Activated B cell treated with CpG ODN at 0.5 μM for 24 hours (primary cell): ENCODE measurements at regions not wholly inside any gene's neighbourhood (a gene's known extent, or its start where the extent isn't known, plus 50 kb on each side); places are given as distances from the start of the nearest gene placed in this dataset.

Experiments used
- ATAC-seq: fragments of 200-7000 bp; cut with Tn5 transposase; one replicate; pipeline ENCODE4 v1.10.0; 2021; ENCODE audit warnings: low read depth, mild to moderate bottlenecking, moderate library complexity
- CTCF ChIA-PET: fragments of 350-600 bp; sonication (Branson Sonifier 250); formaldehyde crosslinking; loops from one replicate; lab custom pipeline; 2021; ENCODE audit warnings: antibody characterized with exemption; lab: Charles Lee
- POLR2A ChIA-PET: fragments of 350-600 bp; sonication (Branson Sonifier 250); formaldehyde crosslinking; loops from one replicate; lab custom pipeline; 2021; ENCODE audit warnings: antibody characterized with exemption; lab: Charles Lee
- DNase-seq: peaks from one replicate; pipeline ENCODE4 v3.0.0; 2022
- H3K27ac Mint-ChIP-seq: one replicate; pipeline ENCODE4 v1.8.0; 2020; ENCODE audit warnings: mixed read lengths
- H3K27me3 Mint-ChIP-seq: one replicate; pipeline ENCODE4 v1.8.0; 2021; ENCODE audit warnings: mixed read lengths
- H3K36me3 Mint-ChIP-seq: one replicate; pipeline ENCODE4 v1.8.0; 2021; ENCODE audit warnings: low read depth, mixed read lengths
- H3K4me1 Mint-ChIP-seq: one replicate; pipeline ENCODE4 v1.8.0; 2021; ENCODE audit warnings: mixed read lengths
- H3K4me3 Mint-ChIP-seq: one replicate; pipeline ENCODE4 v1.8.0; 2020; ENCODE audit warnings: mild to moderate bottlenecking, mixed read lengths
- H3K9me3 Mint-ChIP-seq: one replicate; pipeline ENCODE4 v1.8.0; 2020; ENCODE audit warnings: mixed read lengths
- intact Hi-C: fragments of 100-400 bp; cut with micrococcal nuclease; formaldehyde crosslinking; loops from one replicate; pipeline ENCODE4 v1.15.1; 2024
- TF ChIP-seq, protein P1 (sequence below): fragments of 200-600 bp; IDR thresholded peaks from one replicate; pipeline ENCODE4 v1.8.0; 2022; ENCODE audit warnings: antibody characterized with exemption, mild to moderate bottlenecking

DNA sequence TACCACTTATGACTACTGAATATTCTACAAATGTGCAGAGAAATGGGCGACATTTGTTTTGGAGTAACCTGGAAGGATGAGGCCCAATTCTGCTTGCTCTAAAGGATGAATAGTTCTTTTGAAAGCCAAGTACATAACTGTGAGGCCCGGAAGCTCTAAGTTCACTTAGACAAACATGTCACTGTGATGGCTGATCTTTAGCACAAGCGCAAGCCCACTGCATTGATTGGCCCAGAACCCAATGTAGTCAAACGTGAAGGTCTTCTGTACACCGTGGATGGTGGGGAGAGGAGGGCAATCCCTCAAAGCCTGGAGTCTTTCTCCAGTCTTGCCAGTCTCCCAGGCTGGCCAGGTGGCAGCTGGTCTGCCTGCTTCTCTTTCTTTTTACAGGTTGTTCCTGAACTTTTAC, 139.6 kb downstream of the RFC3 start:
- DNase-seq (no peak), ATAC-seq (no peak)
- H3K27me3 Mint-ChIP-seq: no peaks in the 10 kb centered on the region
- peaks cover 6% of the 10 kb centered on the region for H3K4me1 Mint-ChIP-seq
- no peaks in the 10 kb centered on the region for H3K9me3 Mint-ChIP-seq
- CTCF ChIA-PET: no interaction called here
- intact Hi-C loops: no loop called here
- no peak overlapping the region for H3K4me3 Mint-ChIP-seq
- POLR2A ChIA-PET: no interaction called here
- TF ChIP-seq, protein P1, sequence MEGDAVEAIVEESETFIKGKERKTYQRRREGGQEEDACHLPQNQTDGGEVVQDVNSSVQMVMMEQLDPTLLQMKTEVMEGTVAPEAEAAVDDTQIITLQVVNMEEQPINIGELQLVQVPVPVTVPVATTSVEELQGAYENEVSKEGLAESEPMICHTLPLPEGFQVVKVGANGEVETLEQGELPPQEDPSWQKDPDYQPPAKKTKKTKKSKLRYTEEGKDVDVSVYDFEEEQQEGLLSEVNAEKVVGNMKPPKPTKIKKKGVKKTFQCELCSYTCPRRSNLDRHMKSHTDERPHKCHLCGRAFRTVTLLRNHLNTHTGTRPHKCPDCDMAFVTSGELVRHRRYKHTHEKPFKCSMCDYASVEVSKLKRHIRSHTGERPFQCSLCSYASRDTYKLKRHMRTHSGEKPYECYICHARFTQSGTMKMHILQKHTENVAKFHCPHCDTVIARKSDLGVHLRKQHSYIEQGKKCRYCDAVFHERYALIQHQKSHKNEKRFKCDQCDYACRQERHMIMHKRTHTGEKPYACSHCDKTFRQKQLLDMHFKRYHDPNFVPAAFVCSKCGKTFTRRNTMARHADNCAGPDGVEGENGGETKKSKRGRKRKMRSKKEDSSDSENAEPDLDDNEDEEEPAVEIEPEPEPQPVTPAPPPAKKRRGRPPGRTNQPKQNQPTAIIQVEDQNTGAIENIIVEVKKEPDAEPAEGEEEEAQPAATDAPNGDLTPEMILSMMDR: no peak
- no peaks in the 10 kb centered on the region for H3K36me3 Mint-ChIP-seq
- H3K27ac Mint-ChIP-seq: no peak overlapping the region

DNA sequence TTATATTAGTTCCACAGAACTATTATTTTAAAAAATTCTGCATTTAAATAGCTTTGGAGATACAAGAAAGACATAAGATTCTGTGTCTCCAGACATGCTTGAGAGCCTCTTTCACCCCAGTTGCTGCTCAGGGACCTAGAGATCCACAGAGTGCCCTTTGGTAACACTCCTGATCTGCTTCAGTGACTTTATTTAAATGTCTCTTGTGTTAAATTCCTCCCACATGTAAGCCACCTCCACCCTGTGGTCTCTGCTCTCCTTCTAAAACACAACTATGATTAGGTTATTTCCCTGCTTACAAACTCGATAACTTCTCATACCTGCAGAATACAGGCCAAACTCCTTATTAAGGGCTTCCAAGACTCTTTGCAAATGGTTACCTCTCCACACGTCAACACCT, 141.0 kb downstream of the RFC3 start:
- CTCF ChIA-PET: no interaction called here
- no peaks in the 10 kb centered on the region for H3K27me3 Mint-ChIP-seq
- intact Hi-C loops: no loop called here
- no peak overlapping the region for H3K4me3 Mint-ChIP-seq
- no peaks in the 10 kb centered on the region for H3K36me3 Mint-ChIP-seq
- no peak overlapping the region for H3K27ac Mint-ChIP-seq
- H3K4me1 Mint-ChIP-seq: peaks cover 6% of the 10 kb centered on the region
- no peaks in the 10 kb centered on the region for H3K9me3 Mint-ChIP-seq
- POLR2A ChIA-PET: no interaction called here
- no peak for DNase-seq
- TF ChIP-seq, protein P1: no peak
- ATAC-seq: no peak

DNA sequence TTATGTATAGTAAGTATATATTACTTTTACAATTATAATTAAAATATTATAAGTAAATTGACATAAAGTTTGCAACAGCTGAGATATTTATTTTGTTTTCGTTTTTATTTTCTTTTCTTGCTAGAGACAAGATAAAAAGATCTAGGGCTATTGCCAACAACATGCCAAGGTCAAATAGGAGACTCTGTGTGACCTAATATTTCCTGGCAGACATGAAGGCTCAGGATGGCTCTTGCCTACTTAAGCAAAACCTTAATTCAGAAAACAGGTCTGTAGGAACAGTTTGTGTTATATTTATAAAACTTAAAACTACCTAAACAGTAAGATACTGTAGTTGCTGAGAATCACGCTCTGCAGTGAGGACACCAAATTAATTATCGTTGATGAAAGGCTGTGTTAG, 145.2 kb downstream of the RFC3 start:
- no peak overlapping the region for H3K4me3 Mint-ChIP-seq
- H3K9me3 Mint-ChIP-seq: no peaks in the 10 kb centered on the region
- peaks cover 6% of the 10 kb centered on the region for H3K4me1 Mint-ChIP-seq
- CTCF ChIA-PET: no interaction called here
- H3K36me3 Mint-ChIP-seq: no peaks in the 10 kb centered on the region
- POLR2A ChIA-PET: no interaction called here
- TF ChIP-seq, protein P1: no peak
- ATAC-seq (no peak), DNase-seq (no peak)
- intact Hi-C loops: no loop called here
- H3K27ac Mint-ChIP-seq: no peak overlapping the region
- no peaks in the 10 kb centered on the region for H3K27me3 Mint-ChIP-seq

DNA sequence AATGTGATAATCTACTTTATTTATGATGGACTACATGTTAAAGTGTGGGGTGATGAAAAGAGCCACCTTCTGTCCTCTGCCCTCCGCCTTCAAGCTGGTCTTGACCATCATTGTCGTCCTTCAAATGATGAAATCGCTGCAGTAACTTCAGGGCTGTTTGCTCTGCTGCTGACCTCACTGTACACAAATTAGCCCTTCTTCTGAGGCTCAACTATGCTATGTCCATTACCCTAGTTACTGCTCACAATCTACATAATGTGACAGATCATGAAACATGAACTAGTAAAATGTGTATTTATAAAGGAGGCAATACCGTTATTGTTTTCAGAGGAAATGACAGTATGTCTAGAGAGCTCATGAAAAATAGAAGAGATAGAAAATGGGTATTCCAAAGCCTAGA, 145.9 kb downstream of the RFC3 start:
- ChIA-PET CTCF (no interaction called here), POLR2A (no interaction called here)
- H3K9me3 Mint-ChIP-seq: no peaks in the 10 kb centered on the region
- H3K36me3 Mint-ChIP-seq: no peaks in the 10 kb centered on the region
- no peak overlapping the region for H3K4me3 Mint-ChIP-seq
- peaks cover 6% of the 10 kb centered on the region for H3K4me1 Mint-ChIP-seq
- TF ChIP-seq, protein P1: no peak
- no peaks in the 10 kb centered on the region for H3K27me3 Mint-ChIP-seq
- DNase-seq: no peak
- ATAC-seq: no peak
- no peak overlapping the region for H3K27ac Mint-ChIP-seq
- intact Hi-C loops: no loop called here

DNA sequence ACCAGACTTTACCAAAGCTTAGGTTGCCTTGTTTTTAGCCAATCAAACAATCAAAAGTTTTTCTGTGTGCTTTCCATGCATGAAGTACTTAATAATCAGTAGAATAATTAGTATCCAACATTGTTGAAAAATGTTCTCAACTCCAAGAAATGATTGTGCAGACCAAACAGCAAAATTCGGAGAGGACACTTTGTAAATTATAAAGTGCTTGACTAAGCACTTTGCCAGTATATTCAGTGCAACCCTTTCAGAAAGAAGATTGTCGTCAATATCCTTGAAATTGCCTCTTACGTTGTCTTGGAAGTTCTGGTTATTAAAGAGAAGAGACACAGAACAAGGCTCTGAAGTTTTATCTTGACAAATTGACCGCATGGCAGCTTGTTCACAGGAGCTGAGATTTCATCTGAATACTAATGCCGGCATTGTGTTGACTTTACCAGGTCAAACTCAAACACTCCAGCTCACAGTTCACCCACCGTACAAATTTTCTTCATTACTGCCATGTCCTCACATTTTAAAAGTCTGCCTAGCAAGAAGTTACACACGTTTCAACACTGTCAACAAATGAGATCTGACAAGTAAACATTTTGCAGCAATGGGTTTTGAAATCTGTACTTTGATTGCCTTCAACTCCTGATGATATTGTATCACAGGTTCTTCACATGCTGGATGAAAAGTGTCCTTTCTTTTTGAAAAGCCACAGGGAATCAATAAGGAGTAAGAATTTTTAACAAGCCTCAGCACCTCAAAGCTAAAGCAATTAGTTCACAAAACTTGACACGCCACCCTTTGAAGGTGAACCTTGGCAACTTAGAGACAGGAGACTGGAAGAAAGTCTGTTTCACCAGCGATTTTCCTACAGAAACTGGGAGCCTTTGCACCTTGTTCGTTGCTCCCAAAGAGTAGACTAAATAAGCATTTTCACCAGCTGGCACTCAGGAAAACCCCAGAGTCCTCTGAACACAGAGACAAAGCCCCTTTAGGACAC, 150.9 kb downstream of the RFC3 start:
- Mint-ChIP-seq H3K27ac (no peak overlapping the region), H3K27me3 (no peaks in the 10 kb centered on the region), H3K36me3 (no peaks in the 10 kb centered on the region), H3K4me3 (no peak overlapping the region), H3K9me3 (peaks cover 6% of the 10 kb centered on the region), H3K4me1 (no peaks in the 10 kb centered on the region)
- ATAC-seq (no peak), DNase-seq (no peak)
- intact Hi-C loops: no loop called here
- TF ChIP-seq, protein P1: no peak
- CTCF ChIA-PET: no interaction called here
- POLR2A ChIA-PET: no interaction called here
